SJCRH30 (cell line): ENCODE measurements at regions not wholly inside any gene's neighbourhood (a gene's known extent, or its start where the extent isn't known, plus 50 kb on each side); places are given as distances from the start of the nearest gene placed in this dataset.

Experiments
- DNase-seq, 2 experiments: peaks; one replicate each; pipeline ENCODE4 v3.0.0-alpha.2; 2015 to 2020
- H3K27ac ChIP-seq: fragments of 250-450 bp; sonication (Bioruptor Pico); 2 replicates; pipeline ENCODE4 v1.5.1; 2020; ENCODE audit warnings: mild to moderate bottlenecking, moderate library complexity
- H3K27me3 ChIP-seq: fragments of 250-450 bp; sonication (Bioruptor Pico); 2 replicates; pipeline ENCODE4 v1.5.1; 2020; ENCODE audit warnings: mild to moderate bottlenecking, moderate library complexity
- H3K36me3 ChIP-seq: fragments of 250-450 bp; sonication (Bioruptor Pico); 2 replicates; pipeline ENCODE4 v1.5.1; 2020; ENCODE audit warnings: mild to moderate bottlenecking, moderate library complexity
- H3K4me1 ChIP-seq: fragments of 250-450 bp; sonication (Bioruptor Pico); 2 replicates; pipeline ENCODE4 v1.5.1; 2020; ENCODE audit warnings: mild to moderate bottlenecking, moderate library complexity
- H3K4me3 ChIP-seq: fragments of 250-450 bp; sonication (Bioruptor Pico); 2 replicates; pipeline ENCODE4 v1.5.1; 2020; ENCODE audit warnings: mild to moderate bottlenecking, moderate library complexity
- H3K9me3 ChIP-seq: fragments of 250-450 bp; sonication (Bioruptor Pico); replicated peaks from 2 replicates; pipeline ENCODE4 v1.5.1; 2020; ENCODE audit warnings: mild to moderate bottlenecking, moderate library complexity

DNA sequence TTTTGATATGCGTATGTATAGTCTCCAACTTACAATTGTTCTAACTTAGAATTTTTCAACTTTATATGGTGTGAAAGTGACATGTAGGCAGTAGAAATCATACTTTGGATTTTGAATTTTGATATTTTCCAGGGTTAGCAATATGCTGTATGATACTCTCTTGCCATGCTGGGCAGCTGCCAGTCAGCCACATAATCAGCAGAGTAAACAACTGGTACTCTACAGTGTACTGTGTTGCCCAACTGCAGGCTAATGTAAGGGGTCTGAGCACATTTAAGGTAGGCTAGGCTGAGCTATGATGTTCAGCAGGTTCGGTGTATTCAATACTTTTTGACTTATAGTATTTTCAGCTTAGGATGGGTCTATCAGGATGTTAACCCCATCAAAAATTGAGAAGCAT lies 52.0 kb upstream of the RYK start:
- Histone ChIP-seq H3K27ac (no peak overlapping the region), H3K36me3 (no peaks in the 10 kb centered on the region), H3K4me1 (peaks cover 5% of the 10 kb centered on the region; the same call in 1 of the 2 replicates), H3K9me3 (no peaks in the 10 kb centered on the region), H3K4me3 (no peak overlapping the region), H3K27me3 (no peaks in the 10 kb centered on the region)
- no peak for DNase-seq

- no peak overlapping the region for H3K4me3 ChIP-seq
- DNase-seq = peak in 1 of 2 experiments; percentile 30
- no peaks in the 10 kb centered on the region for H3K36me3 ChIP-seq
- peaks cover 5% of the 10 kb centered on the region; the same call in 1 of the 2 replicates for H3K4me1 ChIP-seq
- no peaks in the 10 kb centered on the region for H3K27me3 ChIP-seq
- H3K27ac ChIP-seq = no peak overlapping the region
- H3K9me3 ChIP-seq = no peaks in the 10 kb centered on the region
Observed at GRCh38 chr3:134300520-134300919, 49.9 kb upstream of the RYK start.
